SK-N-SH treated with all-trans-retinoic acid at 6 μM for 48 hours (cell line): ENCODE measurements at regions not wholly inside any gene's neighbourhood (a gene's known extent, or its start where the extent isn't known, plus 50 kb on each side); places are given as distances from the start of the nearest gene placed in this dataset.

Experiments
- ATAC-seq: fragments of 200-7000 bp; cut with Tn5 transposase; 3 replicates; pipeline ENCODE4 v1.9.1; 2020; ENCODE audit warnings: mild to moderate bottlenecking, moderate library complexity
- ARNTL ChIP-seq: fragments of 450-650 bp; formaldehyde crosslinking; IDR thresholded peaks from 2 replicates; pipeline ENCODE4 v1.5.0; 2020; ENCODE audit warnings: low read depth, mild to moderate bottlenecking, moderate library complexity, borderline replicate concordance
- BACH2 ChIP-seq: fragments of 250-450 bp; sonication (Bioruptor Pico); IDR thresholded peaks from 2 replicates; pipeline ENCODE4 v1.9.0; 2021; ENCODE audit warnings: mild to moderate bottlenecking, borderline replicate concordance
- CREB5 ChIP-seq: fragments of 250-450 bp; sonication (Bioruptor Pico); IDR thresholded peaks from 2 replicates; pipeline ENCODE4 v1.5.1; 2020; ENCODE audit warnings: low read depth, mild to moderate bottlenecking, moderate library complexity
- CSDC2 ChIP-seq: fragments of 250-450 bp; sonication (Bioruptor Pico); IDR thresholded peaks from 2 replicates; pipeline ENCODE4 v1.5.0; 2020; ENCODE audit warnings: mild to moderate bottlenecking, moderate library complexity
- CSRNP3 ChIP-seq: fragments of 250-450 bp; sonication (Bioruptor Pico); IDR thresholded peaks from 2 replicates; pipeline ENCODE4 v1.5.1; 2021; ENCODE audit warnings: mild to moderate bottlenecking, moderate library complexity
- ESRRG ChIP-seq: fragments of 250-450 bp; sonication (Bioruptor Pico); IDR thresholded peaks from 2 replicates; pipeline ENCODE4 v1.6.1; 2021; ENCODE audit warnings: mild to moderate bottlenecking
- ISL1 ChIP-seq: fragments of 250-450 bp; sonication (Bioruptor Pico); IDR thresholded peaks from 2 replicates; pipeline ENCODE4 v2.1.2; 2022; ENCODE audit warnings: mild to moderate bottlenecking, moderate library complexity
- OSR1 ChIP-seq: fragments of 250-450 bp; sonication (Bioruptor Pico); IDR thresholded peaks from 2 replicates; pipeline ENCODE4 v1.8.0; 2022; ENCODE audit warnings: moderate library complexity, mild to moderate bottlenecking, inconsistent platforms
- PATZ1 ChIP-seq: fragments of 250-450 bp; sonication (Bioruptor Pico); IDR thresholded peaks from 2 replicates; pipeline ENCODE4 v1.8.0; 2020; ENCODE audit warnings: mild to moderate bottlenecking, moderate library complexity, borderline replicate concordance
- POU6F1 ChIP-seq: fragments of 250-450 bp; sonication (Bioruptor Pico); IDR thresholded peaks from 2 replicates; pipeline ENCODE4 v1.8.0; 2021; ENCODE audit warnings: low read depth, mild to moderate bottlenecking, moderate library complexity, borderline replicate concordance
- PPARA ChIP-seq: fragments of 250-450 bp; sonication (Bioruptor Pico); IDR thresholded peaks from 2 replicates; pipeline ENCODE4 v1.5.0; 2020; ENCODE audit warnings: mild to moderate bottlenecking, borderline replicate concordance
- RARB ChIP-seq: fragments of 250-450 bp; sonication (Bioruptor Pico); IDR thresholded peaks from 2 replicates; pipeline ENCODE4 v1.8.0; 2021; ENCODE audit warnings: mild to moderate bottlenecking, moderate library complexity
- SNAI2 ChIP-seq: fragments of 250-450 bp; sonication (Bioruptor Pico); IDR thresholded peaks from 2 replicates; pipeline ENCODE4 v1.5.0; 2020; ENCODE audit warnings: mild to moderate bottlenecking, moderate library complexity
- TSHZ2 ChIP-seq: fragments of 250-450 bp; sonication (Bioruptor Pico); IDR thresholded peaks from 2 replicates; pipeline ENCODE4 v1.5.0; 2020; ENCODE audit warnings: mild to moderate bottlenecking, moderate library complexity
- ZFP3 ChIP-seq: fragments of 250-450 bp; sonication (Bioruptor Pico); IDR thresholded peaks from 2 replicates; pipeline ENCODE4 v1.5.0; 2020; ENCODE audit warnings: mild to moderate bottlenecking, moderate library complexity
- ZFP30 ChIP-seq: fragments of 450-650 bp; formaldehyde crosslinking; IDR thresholded peaks from 2 replicates; pipeline ENCODE4 v1.5.0; 2022; ENCODE audit warnings: mild to moderate bottlenecking, moderate library complexity
- ZNF565 ChIP-seq: fragments of 450-650 bp; formaldehyde crosslinking; conservative IDR thresholded peaks from 2 replicates; pipeline ENCODE4 v1.5.0; 2020; ENCODE audit warnings: low read depth, mild to moderate bottlenecking, moderate library complexity
- ZNF70 ChIP-seq: fragments of 450-650 bp; formaldehyde crosslinking; IDR thresholded peaks from 2 replicates; pipeline ENCODE4 v1.5.0; 2020; ENCODE audit warnings: mild to moderate bottlenecking, moderate library complexity
- ZNF8 ChIP-seq: fragments of 450-650 bp; formaldehyde crosslinking; IDR thresholded peaks from 2 replicates; pipeline ENCODE4 v1.5.0; 2020; ENCODE audit warnings: mild to moderate bottlenecking, moderate library complexity

- ATAC-seq = no peak
- TF ChIP-seq ZFP3 = no peak
- no peak for TF ChIP-seq ZFP30 (CRISPR knock-in tag)
- TF ChIP-seq PPARA (CRISPR knock-in tag) = no peak
- TF ChIP-seq CREB5 (CRISPR knock-in tag) = no peak
- no peak for TF ChIP-seq BACH2 (CRISPR knock-in tag)
- no peak for TF ChIP-seq ZNF8 (CRISPR knock-in tag)
- TF ChIP-seq ZNF70 (CRISPR knock-in tag) = no peak
- no peak for TF ChIP-seq OSR1 (CRISPR knock-in tag)
- TF ChIP-seq SNAI2 (CRISPR knock-in tag) = no peak
- TF ChIP-seq ISL1 (CRISPR knock-in tag) = no peak
- TF ChIP-seq CSRNP3 (CRISPR knock-in tag) = no peak
Measured at GRCh38 chr5:42884326-42884725, 72.6 kb upstream of the SELENOP start.

GRCh38 chr5:42881416-42882117 is 69.9 kb upstream of the SELENOP start:
- ATAC-seq = no peak
- TF ChIP-seq OSR1 (CRISPR knock-in tag) (no peak), ZNF565 (CRISPR knock-in tag) (no peak), BACH2 (CRISPR knock-in tag) (no peak), PATZ1 (CRISPR knock-in tag) (no peak), CREB5 (CRISPR knock-in tag) (no peak), ZFP30 (CRISPR knock-in tag) (no peak), TSHZ2 (CRISPR knock-in tag) (no peak), CSRNP3 (CRISPR knock-in tag) (no peak), ZNF70 (CRISPR knock-in tag) (no peak), RARB (no peak), ZNF8 (CRISPR knock-in tag) (no peak), POU6F1 (CRISPR knock-in tag) (no peak), SNAI2 (CRISPR knock-in tag) (no peak), ESRRG (CRISPR knock-in tag) (no peak), ARNTL (CRISPR knock-in tag) (no peak), ISL1 (CRISPR knock-in tag) (no peak), ZFP3 (no peak), PPARA (CRISPR knock-in tag) (no peak), CSDC2 (CRISPR knock-in tag) (no peak)
- TF ChIP-seq, all 23 proteins: peak for 0
